ENCODE measurements at regions not wholly inside any gene's neighbourhood (a gene's known extent, or its start where the extent isn't known, plus 50 kb on each side); places are given as distances from the start of the nearest gene placed in this dataset.

DNA sequence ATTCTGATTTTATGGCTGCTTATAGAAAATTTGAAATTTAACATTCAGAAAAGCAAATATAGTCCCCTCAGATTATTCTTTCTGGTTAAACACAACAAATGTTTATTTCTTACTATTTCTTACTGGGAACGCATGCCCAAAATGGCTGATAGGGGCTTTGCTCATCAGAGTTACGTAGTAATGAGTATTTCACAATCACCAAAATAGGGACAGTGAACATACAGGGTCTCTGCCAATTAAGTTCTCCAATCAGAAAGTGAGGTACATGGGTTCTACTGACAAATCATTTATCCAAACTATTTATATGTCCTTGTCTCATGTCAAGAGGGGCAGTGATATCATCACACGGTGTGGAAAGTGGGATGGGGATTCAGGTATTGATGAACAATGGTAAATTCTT lies 154.5 kb downstream of the BCHE start:
- TF ChIP-seq, protein P1, sequence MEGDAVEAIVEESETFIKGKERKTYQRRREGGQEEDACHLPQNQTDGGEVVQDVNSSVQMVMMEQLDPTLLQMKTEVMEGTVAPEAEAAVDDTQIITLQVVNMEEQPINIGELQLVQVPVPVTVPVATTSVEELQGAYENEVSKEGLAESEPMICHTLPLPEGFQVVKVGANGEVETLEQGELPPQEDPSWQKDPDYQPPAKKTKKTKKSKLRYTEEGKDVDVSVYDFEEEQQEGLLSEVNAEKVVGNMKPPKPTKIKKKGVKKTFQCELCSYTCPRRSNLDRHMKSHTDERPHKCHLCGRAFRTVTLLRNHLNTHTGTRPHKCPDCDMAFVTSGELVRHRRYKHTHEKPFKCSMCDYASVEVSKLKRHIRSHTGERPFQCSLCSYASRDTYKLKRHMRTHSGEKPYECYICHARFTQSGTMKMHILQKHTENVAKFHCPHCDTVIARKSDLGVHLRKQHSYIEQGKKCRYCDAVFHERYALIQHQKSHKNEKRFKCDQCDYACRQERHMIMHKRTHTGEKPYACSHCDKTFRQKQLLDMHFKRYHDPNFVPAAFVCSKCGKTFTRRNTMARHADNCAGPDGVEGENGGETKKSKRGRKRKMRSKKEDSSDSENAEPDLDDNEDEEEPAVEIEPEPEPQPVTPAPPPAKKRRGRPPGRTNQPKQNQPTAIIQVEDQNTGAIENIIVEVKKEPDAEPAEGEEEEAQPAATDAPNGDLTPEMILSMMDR (IDR thresholded peaks at IDR 0.05) = no peak
- no peak for TF ChIP-seq ZFX (IDR thresholded peaks at IDR 0.05; ENCODE audit: borderline replicate concordance)

Data from 22Rv1 (cell line).